ENCODE measurements at regions not wholly inside any gene's neighbourhood (a gene's known extent, or its start where the extent isn't known, plus 50 kb on each side); places are given as distances from the start of the nearest gene placed in this dataset.

GRCh38 chr17:36741019-36741902, 139.9 kb downstream of the MRM1 start:
- Histone ChIP-seq H3K4me1 (ENCODE audit: low read depth) (peaks cover 3% of the 10 kb centered on the region), H3K4me3 (no peak overlapping the region), H3K9me3 (ENCODE audit: low read depth) (no peaks in the 10 kb centered on the region), H3K36me3 (no peaks in the 10 kb centered on the region), H3K27me3 (no peaks in the 10 kb centered on the region), H3K27ac (no peak overlapping the region)
- no peak for TF ChIP-seq CTCF (IDR thresholded peaks at IDR 0.05; ENCODE audit: low read depth, low read length)
- DNase-seq (ENCODE audit: low read depth in 1 of 2, low spot score in 1 of 2): no peak

- Histone ChIP-seq H3K27me3 (no peaks in the 10 kb centered on the region), H3K36me3 (no peaks in the 10 kb centered on the region), H3K27ac (no peak overlapping the region), H3K4me3 (no peak overlapping the region), H3K9me3 (ENCODE audit: low read depth) (no peaks in the 10 kb centered on the region), H3K4me1 (ENCODE audit: low read depth) (peaks cover 3% of the 10 kb centered on the region)
- DNase-seq (ENCODE audit: low read depth in 1 of 2, low spot score in 1 of 2): no peak
- TF ChIP-seq CTCF (IDR thresholded peaks at IDR 0.05; ENCODE audit: low read depth, low read length): no peak
Observed at GRCh38 chr17:36742267-36743000, 141.1 kb downstream of the MRM1 start.

- Histone ChIP-seq H3K36me3 (no peaks in the 10 kb centered on the region), H3K9me3 (ENCODE audit: low read depth) (no peaks in the 10 kb centered on the region), H3K4me1 (ENCODE audit: low read depth) (peaks cover 3% of the 10 kb centered on the region), H3K27ac (no peak overlapping the region), H3K4me3 (no peak overlapping the region), H3K27me3 (no peaks in the 10 kb centered on the region)
- DNase-seq (ENCODE audit: low read depth in 1 of 2, low spot score in 1 of 2): no peak
- no peak for TF ChIP-seq CTCF (IDR thresholded peaks at IDR 0.05; ENCODE audit: low read depth, low read length)
Observed at GRCh38 chr17:36743130-36743529, 141.7 kb downstream of the MRM1 start.

- Histone ChIP-seq H3K27ac (no peak overlapping the region), H3K36me3 (no peaks in the 10 kb centered on the region), H3K9me3 (ENCODE audit: low read depth) (no peaks in the 10 kb centered on the region), H3K27me3 (no peaks in the 10 kb centered on the region), H3K4me3 (no peak overlapping the region), H3K4me1 (ENCODE audit: low read depth) (peaks cover 3% of the 10 kb centered on the region)
- no peak for DNase-seq (ENCODE audit: low read depth in 1 of 2, low spot score in 1 of 2)
- TF ChIP-seq CTCF (IDR thresholded peaks at IDR 0.05; ENCODE audit: low read depth, low read length): no peak
Observed at GRCh38 chr17:36746381-36747053, 145.1 kb downstream of the MRM1 start.

- H3K9me3 ChIP-seq (ENCODE audit: low read depth): no peaks in the 10 kb centered on the region
- no peak overlapping the region for H3K27ac ChIP-seq
- H3K36me3 ChIP-seq: no peaks in the 10 kb centered on the region
- no peaks in the 10 kb centered on the region for H3K27me3 ChIP-seq
- DNase-seq (ENCODE audit: low read depth in 1 of 2, low spot score in 1 of 2): no peak
- no peaks in the 10 kb centered on the region for H3K4me1 ChIP-seq (ENCODE audit: low read depth)
- TF ChIP-seq CTCF (IDR thresholded peaks at IDR 0.05; ENCODE audit: low read depth, low read length): no peak
- H3K4me3 ChIP-seq: no peak overlapping the region
Observed at GRCh38 chr17:36747861-36748260, 146.5 kb downstream of the MRM1 start.

Measured in cardiac muscle cell (in vitro differentiated cells and primary cell).